ENCODE measurements at regions not wholly inside any gene's neighbourhood (a gene's known extent, or its start where the extent isn't known, plus 50 kb on each side); places are given as distances from the start of the nearest gene placed in this dataset.

DNA sequence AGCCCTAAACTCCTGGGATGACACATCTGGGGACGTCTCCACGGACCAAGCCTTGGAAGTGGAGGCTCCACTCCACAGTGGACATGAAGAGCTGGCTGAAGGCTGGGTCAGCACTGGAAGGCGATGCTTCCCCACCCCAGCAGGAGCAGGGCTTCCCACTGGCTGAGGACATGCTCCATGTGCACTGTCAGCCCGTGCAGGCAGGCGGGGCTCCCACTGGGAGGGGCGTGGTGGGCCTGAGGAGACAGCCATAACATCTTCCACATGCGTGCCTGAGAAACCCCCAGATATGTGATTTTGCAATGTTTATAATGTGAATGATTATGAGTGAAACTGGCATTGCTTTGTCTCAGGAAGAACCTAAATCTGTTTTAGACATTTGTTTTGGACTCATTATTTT, 231.3 kb downstream of the KLF13 start:
- no peak for DNase-seq

DNA sequence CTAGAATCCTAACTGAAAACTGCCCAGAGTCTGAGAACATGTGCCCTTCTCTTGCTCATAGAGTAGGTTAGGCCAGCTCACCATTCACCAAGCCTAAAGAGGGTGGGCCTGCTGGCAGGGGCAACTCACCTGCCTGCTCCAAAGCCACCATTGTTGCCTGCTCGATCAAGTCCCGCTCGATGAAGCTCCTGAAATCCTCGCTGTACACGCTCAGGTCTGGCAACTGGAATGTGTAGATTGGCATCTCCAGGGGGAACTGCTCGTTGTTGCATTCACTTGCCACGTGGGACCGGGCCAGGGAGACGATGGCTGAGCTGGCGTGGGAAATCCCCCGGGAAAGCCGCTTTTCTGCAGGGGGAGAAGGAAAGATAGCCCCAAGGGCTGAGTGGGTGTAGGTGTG, 232.2 kb downstream of the KLF13 start:
- DNase-seq: no peak

DNA sequence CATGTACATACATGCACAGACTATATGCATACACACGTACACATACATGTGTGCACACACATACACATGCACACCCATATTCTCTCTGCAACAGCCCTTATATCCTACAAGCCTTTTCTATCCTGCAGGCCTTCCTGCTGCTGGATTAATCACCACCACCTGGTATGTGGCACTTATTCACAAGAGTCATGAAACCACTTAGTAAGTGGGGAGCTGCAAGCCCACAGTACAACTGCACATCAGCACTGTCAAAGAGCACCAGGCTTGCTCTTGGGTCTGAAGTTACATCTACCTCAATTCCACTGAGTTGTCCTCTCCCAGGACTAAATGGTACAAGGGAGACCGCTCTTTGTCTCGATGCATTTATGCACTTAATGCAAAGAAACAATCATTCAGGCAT, 233.2 kb downstream of the KLF13 start:
- no peak for DNase-seq

DNA sequence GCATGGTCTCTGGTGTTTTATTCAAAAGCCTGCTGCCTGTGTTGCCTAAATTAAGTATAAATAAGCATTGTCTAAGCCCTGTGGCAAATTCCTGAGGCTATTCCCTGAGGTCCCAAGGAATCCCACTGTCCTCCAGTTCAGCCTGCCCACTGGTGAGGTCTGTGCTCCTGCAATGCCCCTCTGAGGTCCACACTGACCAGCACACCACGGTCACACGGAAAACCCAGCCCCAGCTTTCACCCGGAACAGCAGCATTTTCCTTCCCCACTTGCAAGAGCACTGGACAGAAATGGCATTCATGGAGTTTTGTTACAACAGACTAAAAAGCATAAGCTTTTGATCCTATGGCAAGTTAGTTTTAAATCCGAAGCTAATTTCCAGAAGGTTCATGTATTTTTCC, 234.0 kb downstream of the KLF13 start:
- DNase-seq: no peak

DNA sequence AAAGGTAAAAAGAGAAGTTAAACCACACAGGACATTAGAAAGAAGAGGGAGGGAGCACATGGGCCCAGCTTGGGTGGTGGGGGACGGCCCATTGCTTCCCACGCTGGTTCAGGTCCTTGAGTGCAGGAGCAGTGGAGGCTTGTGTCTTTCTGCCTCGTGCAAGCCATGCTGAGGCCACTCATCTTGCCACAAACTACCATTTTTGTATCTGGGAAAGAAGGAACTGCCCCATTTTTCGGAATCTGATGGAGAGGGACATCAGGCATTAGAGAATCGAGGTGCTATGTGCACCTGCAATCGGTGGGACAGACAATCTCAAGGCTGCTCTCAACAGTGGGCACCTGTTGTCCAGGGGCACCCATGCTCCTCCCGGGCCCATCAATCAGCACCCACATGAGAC, 234.5 kb downstream of the KLF13 start:
- DNase-seq: no peak

DNA sequence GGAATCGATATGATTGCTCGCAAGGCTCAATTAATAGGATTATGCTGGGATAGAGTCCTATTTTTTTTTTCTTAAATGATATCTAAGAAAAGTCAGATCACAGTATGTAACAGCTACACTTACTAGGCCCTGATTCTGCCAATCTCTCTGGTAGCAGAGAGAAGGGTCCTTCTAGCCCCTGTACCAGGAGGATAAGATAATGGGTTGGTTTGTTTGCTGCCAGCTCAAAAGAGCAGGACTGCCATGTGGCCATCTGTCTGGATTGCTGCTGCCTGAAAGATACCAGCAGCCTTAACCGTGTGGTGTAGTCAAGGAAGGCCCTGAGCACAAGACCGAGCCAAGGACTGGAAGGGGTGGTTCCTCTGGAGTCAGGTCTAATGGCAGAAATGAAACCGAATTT, 236.4 kb downstream of the KLF13 start:
- DNase-seq: no peak

DNA sequence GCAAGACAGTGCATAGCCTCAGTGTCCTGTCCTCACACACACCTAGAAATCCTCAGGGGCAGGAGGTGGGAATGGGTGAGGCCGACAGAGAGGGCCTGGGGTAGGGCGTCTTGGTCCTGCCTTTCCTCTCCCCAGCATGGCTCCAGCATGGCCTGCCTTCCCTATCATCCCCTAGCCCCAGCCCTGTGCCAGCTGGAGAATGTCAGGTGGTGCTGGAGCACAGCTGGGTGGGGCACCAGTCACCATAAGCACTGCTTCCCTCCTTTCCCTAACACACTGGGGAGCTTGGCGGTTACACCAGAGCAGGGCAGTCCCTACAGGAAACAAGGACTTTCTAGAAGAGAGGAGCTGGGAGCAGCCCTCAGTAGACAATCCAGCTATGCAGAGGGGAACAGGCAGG, 236.8 kb downstream of the KLF13 start:
- no peak for DNase-seq

DNA sequence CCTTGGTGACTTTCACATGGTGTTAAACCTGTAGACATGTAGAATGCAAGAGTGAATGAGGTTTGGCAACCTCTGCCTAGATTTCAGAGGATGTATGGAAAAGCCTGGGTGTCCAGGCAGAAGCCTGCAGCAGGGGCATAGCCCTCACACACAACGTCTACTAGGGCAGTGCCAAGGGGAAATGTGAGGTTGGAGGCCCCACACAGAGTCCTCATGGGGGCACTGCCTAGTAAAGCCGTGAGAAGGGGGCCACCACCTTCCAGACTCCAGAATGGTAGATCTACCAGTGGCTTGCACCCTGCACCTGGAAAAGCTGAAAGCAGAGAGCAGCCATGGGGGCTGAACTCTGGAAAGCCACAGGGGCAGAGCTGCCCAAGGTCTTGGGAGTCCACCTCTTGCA, 241.2 kb downstream of the KLF13 start:
- no peak for DNase-seq

DNA sequence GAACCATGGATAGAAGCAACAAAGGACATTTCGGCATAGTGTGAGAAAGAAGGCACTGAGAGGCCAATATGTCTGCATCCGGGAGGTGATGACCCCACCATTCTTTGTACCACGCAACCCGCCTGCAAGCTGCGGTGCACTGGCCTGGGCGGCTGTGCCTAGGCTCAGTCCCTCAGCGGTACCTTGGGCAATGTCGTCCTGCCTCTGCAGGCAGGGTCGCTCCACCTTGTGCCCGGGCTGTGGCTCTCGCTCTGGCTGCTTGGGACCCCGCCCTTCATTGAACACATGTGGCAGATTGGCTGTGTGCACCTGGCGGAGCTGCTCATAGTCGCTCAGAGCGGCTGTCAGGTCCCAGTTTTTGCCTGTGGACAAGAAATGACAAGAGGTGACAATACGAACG, 243.2 kb downstream of the KLF13 start:
- no peak for DNase-seq

DNA sequence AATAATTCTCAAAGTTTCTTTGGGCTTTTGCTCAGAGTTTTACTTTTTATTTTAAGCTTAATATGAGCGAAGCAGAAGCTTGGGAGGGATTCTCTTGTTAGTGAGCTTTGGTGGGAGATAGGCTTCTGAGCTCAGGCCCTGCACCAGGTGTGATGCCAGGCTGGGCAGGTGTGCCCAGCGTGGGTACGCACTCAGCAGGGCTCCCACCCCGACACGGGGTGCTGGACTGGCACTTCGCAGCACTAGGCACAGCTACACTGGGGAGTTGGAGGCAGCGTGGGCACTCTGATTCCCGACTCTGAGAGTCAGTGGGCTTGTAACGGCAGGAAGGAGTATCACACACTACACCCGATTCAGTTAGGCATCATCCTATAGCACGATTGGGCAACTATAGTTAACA, 244.0 kb downstream of the KLF13 start:
- no peak for DNase-seq

DNA sequence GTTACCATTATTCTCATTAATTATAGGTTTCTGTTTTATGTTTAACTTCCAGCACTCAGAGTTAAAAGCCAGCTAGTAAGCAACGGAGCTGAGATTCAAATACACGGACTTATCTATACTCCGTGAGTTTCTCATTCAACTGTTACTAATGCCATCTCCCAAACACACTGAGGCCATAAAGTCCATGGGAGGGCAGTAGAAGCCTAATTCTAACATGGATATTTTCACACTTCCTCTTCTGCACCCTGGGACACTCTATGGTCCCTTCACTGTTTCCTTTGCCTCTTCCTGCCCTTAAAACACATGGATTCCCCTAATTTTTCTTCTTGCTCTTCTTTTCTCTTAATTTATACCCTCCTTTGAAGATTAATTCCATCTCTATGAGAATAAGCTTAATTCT, 245.0 kb downstream of the KLF13 start:
- no peak for DNase-seq

DNA sequence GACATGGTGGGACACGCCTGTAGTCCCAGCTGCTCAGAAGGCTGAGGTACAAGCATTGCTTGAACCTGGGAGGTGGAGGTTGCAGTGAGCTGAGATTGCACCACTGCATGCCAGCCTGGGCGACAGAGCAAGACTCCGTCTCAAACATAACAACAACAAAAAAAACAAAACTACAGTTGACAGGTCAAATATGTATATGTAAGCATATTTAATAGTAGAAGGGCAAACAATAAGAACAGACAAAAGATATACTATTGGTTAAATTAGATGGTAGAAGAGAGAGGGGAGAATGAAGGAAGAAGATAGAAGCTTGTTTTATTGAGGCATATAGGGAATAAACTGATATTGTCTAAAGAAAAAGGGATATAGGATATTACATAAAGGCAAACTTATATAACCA, 247.1 kb downstream of the KLF13 start:
- DNase-seq: no peak

DNA sequence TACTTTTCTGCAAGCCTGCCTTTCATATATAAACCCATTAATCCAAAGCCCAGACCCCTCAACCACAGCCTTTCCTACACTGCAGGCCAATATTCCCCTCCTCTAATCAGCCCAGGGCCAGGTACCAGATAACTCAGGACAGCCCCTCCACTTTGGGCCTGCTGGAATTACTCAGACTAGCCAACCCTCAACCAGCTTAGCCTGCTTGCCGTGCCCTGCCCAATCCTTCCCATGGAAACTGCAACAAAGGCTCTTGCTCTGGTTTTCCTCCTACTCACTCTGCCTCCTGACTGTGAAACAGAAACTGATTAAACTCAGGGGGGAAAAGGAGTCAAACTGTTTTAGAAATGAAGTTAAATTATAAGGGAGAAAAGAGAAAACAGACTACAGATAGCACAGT, 248.1 kb downstream of the KLF13 start:
- DNase-seq: no peak

DNA sequence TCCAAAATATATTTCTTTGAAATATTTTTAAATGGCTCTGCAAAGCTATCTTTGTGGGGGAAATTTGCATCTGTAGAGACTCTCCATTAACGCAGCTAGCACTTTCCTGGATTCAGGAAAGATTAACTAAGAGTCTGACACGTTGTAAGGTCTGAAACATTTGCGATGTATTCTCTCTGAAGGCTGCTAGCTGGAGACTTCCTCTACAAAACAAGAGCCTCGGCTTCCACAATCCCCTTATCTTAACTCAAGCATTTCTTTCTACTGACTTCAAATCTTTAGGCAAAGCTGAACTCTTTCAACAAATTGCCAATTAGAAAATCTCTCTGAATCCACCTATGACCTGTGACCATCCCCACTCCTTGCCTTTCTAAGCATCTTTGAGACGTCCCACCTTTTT, 250.5 kb downstream of the KLF13 start:
- no peak for DNase-seq

DNA sequence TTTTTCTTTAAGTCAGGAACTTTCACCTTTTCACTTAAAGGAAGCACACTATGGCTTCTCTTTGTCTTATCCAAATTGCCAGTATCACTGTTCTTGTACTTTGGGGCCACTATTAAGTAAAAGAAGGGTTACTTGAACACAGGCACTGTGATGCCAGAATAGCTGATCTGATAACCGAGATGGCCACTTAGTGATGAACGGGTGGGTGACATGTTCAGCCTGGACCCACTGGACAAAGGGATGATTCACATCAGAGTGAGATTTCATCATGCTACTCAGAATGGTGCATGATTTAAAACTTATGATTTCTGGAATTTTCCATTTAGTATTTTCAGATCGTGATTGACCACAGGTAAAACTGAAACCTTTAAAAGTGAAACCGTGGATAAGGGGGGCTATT, 252.6 kb downstream of the KLF13 start:
- no peak for DNase-seq

DNA sequence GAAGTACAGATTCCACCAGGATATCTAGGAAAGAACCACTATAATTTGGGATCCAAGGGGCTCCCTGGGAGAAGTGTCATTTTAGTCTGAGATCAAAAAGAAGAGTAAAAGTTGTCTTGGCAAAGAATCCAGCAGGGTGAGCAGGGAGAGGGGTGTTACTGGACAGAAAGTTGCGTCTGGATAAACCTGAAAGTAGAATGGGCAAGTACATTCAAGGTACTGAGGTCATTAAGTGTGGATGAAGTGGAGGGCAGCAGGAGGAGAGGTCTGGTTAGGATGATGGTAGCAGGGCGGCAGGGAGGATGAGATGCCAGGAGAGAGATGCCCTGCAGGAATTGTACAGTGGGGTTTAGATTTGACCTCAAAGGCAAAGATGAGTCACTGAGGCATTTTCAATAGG, 253.3 kb downstream of the KLF13 start:
- DNase-seq: no peak

DNA sequence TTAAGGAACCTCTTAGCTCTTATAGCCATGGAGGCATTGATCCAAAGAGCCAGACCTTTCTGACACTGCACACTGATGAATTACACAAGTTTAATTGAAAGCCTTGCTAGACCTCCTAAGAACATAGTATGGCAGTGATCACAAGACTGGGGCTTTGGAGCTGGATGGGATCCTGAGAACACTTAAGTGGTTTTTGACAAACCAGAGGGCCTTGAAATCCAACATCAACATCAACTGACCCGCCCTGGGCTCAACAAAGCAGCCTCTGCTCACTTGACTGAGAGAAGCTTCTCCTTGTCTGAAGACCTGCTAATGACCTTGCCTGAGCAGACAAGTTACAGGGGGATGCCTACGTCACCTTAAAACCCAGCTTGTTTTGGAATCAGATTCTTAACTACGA, 257.6 kb downstream of the KLF13 start:
- no peak for DNase-seq

DNA sequence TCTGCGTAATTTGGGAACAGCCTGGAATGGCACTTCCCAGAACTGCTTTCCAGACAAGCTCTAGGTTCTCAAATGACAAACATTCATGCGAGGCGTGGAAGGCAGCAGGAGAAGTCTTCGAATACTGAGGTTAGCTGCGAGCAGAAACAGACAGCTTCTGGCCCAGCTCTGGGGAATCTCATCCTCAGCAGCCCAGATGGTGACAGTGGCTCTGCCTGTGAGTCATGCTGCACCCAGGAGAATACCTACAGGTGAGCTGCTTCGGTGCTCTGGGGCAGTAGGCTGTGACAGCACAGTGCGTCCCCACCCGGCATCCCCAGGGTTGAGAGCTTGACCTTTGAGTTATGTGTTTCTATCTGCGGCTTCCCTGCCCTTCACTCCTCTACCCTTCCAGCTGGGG, 258.6 kb downstream of the KLF13 start:
- DNase-seq: no peak

DNA sequence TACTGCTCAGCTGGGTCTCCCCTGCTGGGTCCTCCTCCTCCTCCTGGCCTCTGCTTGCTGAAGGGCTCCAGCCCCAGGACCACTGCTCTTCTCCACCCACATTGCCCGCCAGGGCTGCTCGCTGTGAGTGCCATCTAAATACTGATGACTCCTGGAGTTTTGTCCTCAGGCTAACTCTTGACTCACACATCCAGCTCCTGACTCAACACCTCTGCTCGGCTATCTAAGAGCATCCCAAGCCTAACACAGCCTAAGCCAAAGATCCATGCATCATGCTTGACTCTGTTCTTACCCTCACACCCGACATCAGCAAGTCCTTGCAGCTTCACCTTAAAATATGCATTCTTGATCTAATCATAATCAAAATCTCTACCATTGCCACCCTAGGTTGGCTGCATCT, 260.2 kb downstream of the KLF13 start:
- DNase-seq: no peak

DNA sequence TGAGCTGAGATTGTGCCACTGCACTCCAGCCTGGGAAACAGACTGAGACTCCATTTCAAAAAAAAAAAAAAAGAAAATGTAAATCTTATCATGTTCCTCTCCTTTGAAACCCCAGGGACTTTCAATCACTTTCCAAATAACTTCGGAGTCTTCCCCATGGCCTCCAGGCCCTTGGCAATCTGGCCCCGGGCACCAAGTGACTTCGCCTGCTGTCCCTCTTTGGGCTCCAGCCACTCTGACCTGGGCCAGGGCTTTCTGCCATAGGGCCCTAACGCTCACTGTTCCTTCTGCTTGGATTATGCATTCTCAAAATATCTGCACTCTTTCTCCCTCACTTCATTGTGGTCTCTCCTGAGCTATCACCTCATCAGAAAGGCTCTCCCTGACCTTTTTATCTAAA, 260.9 kb downstream of the KLF13 start:
- DNase-seq: no peak

DNA sequence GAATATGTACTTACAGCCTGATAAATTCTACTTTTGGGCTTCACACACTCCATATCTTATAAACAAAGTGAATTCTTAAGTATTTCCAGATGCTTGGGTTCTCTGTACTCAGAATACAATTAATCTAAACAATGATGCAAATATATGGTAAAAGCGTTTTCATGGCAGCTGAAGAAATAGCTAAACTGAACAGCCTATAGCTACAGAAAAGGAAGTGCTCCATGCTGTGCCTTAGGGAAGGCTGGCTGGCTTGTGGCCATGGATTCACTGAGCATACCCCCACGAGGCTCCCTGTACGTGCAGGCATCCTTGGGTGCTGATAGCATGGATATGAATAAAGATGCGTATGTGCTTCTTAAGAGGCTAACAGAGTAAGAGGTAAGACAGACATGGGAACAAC, 264.0 kb downstream of the KLF13 start:
- DNase-seq: no peak

DNA sequence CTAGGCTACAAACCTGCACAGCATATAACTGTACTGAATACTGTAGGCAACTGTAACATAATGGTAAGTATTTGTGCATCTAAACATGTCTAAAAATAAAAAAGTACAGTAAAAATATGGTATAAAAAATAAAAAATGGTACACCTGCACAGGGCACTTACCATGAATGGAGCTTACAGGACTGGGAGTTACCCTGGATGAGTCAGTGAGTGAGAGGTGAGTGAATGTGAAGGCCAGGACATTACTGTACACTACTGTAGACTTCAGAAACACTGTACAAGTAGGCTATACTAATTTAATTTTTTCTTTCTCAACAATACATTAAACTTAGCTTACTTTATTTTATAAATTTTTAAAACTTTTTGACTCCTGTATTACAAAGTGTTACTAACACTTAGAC, 265.3 kb downstream of the KLF13 start:
- no peak for DNase-seq

DNA sequence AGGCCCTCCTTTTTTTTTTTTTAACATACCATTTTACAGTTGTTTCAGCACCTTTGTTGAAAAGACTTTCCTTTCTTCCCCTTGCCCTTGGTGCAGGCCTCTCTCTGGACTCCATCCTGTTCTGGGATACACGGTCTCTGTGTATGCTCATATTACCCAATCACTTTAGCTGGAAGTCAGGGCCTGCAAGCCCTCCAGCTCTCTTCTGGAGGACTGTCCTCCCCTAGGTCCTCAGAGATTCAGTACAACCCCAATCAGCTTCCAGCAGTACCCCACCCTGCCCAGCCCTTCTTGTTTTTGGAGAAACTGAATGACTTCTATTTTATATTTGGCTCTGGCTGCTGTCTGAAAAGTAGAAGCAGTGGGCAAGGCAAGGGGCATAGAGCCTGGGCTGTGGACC, 270.8 kb downstream of the KLF13 start:
- no peak for DNase-seq

DNA sequence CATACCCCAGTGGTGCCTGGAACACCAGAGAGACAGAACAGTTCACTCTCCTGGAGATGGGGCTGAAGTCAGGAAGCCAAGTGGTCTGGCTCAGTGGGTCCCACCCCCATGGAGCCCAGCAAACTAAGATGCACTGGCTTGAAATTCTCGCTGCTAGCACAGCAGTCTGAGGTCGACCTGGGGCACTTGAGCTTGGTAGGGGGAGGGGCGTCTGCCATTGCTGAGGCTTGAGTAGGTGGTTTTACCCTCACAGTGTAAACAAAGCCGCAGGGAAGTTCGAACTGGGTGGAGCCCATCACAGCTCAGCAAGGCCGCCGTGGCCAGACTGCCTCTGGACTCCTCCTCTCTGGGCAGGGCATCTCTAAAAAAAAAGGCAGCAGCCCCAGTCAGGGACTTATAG, 272.0 kb downstream of the KLF13 start:
- DNase-seq: no peak

DNA sequence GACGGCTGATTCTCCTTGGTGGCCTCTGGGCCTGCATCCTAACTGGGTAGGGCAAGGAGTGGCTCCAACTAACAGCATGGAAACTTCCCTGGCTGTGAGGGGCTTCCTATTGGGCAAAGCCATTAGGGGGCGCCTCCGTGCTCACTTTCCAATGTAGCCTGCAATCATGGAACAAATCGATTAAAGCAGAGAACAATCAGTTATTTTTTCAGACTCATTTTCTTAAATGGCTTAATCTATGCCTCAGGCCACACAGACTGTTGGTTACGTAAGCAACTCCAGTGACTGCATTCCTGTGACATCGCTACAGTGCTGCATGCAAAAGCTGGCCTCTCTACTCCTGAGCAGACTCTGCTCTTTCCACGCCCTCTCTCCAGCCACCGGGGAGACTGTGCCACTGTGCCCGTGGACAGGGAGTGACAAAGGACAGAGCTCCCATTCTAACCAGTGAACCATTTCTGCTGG, 278.9 kb downstream of the KLF13 start:
- no peak for DNase-seq

DNA sequence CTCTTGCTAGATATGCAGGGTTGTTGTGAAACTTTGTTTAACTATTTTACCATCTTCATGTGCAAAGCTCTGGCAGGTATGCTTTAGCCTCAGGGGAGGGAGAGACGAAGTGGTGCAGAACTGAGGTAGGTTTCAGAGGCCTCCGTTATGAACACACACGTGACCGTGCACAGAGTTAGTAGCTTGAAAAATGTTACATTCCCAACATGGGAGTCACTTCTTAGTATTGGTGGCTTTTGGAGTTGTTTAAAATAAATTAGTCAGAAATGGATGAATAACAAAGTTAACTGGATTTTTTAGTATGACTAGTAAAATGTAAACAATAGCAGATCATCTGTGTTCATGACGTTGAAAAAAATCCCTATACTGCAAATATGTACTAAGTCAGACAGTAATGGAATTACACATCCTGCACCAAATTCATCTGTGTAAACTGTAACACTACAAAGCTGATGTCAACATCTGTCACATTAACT, 279.6 kb downstream of the KLF13 start:
- DNase-seq: no peak

All from cortex of kidney (tissue), 1 donor.